DOHH2 (cell line): ENCODE measurements at regions not wholly inside any gene's neighbourhood (a gene's known extent, or its start where the extent isn't known, plus 50 kb on each side); places are given as distances from the start of the nearest gene placed in this dataset.

Experiments
- H3F3A ChIP-seq: fragments of 200-600 bp; sonication (generic), shearing (Covaris generic); 2 replicates; pipeline ENCODE4 v1.6.0; 2016; ENCODE audit warnings: antibody characterized with exemption, mild to moderate bottlenecking; ENCODE audit not compliant: control insufficient read depth, insufficient read depth
- H3K27ac ChIP-seq: fragments of 200-600 bp; sonication (generic); 2 replicates; pipeline ENCODE4 v1.5.1; 2014; ENCODE audit warnings: low read depth, mild to moderate bottlenecking, low read length, moderate library complexity
- H3K27me3 ChIP-seq: fragments of 200-600 bp; sonication (generic); 2 replicates; pipeline ENCODE4 v1.6.1; 2014; ENCODE audit warnings: mild to moderate bottlenecking, low read length, mixed read lengths; ENCODE audit not compliant: control insufficient read depth
- H3K36me3 ChIP-seq: fragments of 200-600 bp; sonication (generic); 2 replicates; pipeline ENCODE4 v1.6.1; 2014; ENCODE audit warnings: mild to moderate bottlenecking, low read length, moderate library complexity, mixed read lengths; ENCODE audit not compliant: control insufficient read depth
- H3K4me1 ChIP-seq: fragments of 200-600 bp; sonication (generic); 2 replicates; pipeline ENCODE4 v1.6.1; 2014; ENCODE audit warnings: mild to moderate bottlenecking, low read length, mixed read lengths; ENCODE audit not compliant: control insufficient read depth
- H3K4me2 ChIP-seq: fragments of 200-600 bp; sonication (generic); 2 replicates; pipeline ENCODE4 v1.6.0; 2014; ENCODE audit warnings: mild to moderate bottlenecking, low read length, moderate library complexity
- H3K4me3 ChIP-seq: fragments of 200-600 bp; sonication (generic); 2 replicates; pipeline ENCODE4 v1.5.1; 2014; ENCODE audit warnings: mild to moderate bottlenecking, low read length, mixed read lengths
- H3K79me2 ChIP-seq: fragments of 200-600 bp; sonication (generic); 2 replicates; pipeline ENCODE4 v1.6.1; 2014; ENCODE audit warnings: mild to moderate bottlenecking, low read length, mixed read lengths; ENCODE audit not compliant: control insufficient read depth
- H3K9me2 ChIP-seq: fragments of 200-600 bp; sonication (generic); replicated peaks from 2 replicates; pipeline ENCODE4 v1.6.1; 2014; ENCODE audit warnings: mild to moderate bottlenecking, low read length, mixed read lengths; ENCODE audit not compliant: control insufficient read depth
- H3K9me3 ChIP-seq: fragments of 200-600 bp; sonication (generic); 2 replicates; pipeline ENCODE4 v1.6.1; 2014; ENCODE audit warnings: antibody characterized with exemption, low read length, mixed read lengths; ENCODE audit not compliant: control insufficient read depth, insufficient read depth
- H4K20me1 ChIP-seq: fragments of 200-600 bp; sonication (generic); 2 replicates; pipeline ENCODE4 v1.6.0; 2014; ENCODE audit warnings: low read depth, mild to moderate bottlenecking, antibody characterized with exemption, low read length, moderate library complexity; ENCODE audit not compliant: control insufficient read depth, insufficient read depth
- CTCF ChIP-seq: fragments of 200-600 bp; sonication (generic); IDR thresholded peaks from one replicate; pipeline ENCODE4 v1.5.1; 2014; ENCODE audit warnings: antibody characterized with exemption, mild to moderate bottlenecking, low read depth, low read length; ENCODE audit not compliant: poor library complexity, severe bottlenecking
- EZH2phosphoT487 ChIP-seq: fragments of 200-600 bp; sonication (generic); IDR thresholded peaks from 2 replicates; pipeline ENCODE4 v1.6.1; 2017; ENCODE audit warnings: borderline replicate concordance, mild to moderate bottlenecking, antibody characterized with exemption, low read length, moderate library complexity, mixed read lengths

- no peaks in the 10 kb centered on the region for H3K9me3 ChIP-seq
- no peaks in the 10 kb centered on the region for H3K36me3 ChIP-seq
- H3K27me3 ChIP-seq = no peaks in the 10 kb centered on the region
- H3K4me2 ChIP-seq = no peak overlapping the region
- H3K4me1 ChIP-seq = no peaks in the 10 kb centered on the region
- no peaks in the 10 kb centered on the region for H3K79me2 ChIP-seq
- H3K4me3 ChIP-seq = no peak overlapping the region
- H3K9me2 ChIP-seq = no peaks in the 10 kb centered on the region
- no peaks in the 10 kb centered on the region for H4K20me1 ChIP-seq
- H3F3A ChIP-seq = no peaks in the 10 kb centered on the region
- no peak overlapping the region for H3K27ac ChIP-seq
- no peak for TF ChIP-seq CTCF
- no peak for TF ChIP-seq EZH2phosphoT487
These were observed 621.2 kb upstream of the FBXO33 start for GRCh38 chr14:40053416-40053815.

DNA sequence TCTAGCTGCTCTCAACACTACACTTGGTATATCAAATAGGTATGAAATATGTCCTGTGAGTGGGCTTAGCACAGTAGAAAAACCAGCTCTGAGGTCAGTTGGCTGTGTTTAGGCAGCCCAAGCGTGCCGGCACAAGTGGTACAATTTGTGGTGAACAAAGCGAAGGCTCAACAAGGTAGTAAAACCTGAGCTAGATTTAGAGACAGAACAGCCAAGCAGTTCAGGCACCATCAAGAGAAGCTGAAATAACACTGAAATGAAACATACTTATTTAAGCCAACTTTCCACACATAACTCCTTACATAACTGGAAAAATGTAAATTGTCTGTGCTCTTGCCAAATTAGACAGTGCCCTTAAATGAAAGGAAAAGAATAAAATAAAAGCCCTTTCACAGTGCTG, 596.8 kb upstream of the FBXO33 start:
- H3K79me2 ChIP-seq = no peaks in the 10 kb centered on the region
- H3K9me2 ChIP-seq = no peaks in the 10 kb centered on the region
- H3K9me3 ChIP-seq = no peaks in the 10 kb centered on the region
- H3K36me3 ChIP-seq = no peaks in the 10 kb centered on the region
- no peaks in the 10 kb centered on the region for H4K20me1 ChIP-seq
- TF ChIP-seq CTCF (no peak), EZH2phosphoT487 (no peak)
- H3K4me1 ChIP-seq = no peaks in the 10 kb centered on the region
- H3K4me2 ChIP-seq = no peak overlapping the region
- no peak overlapping the region for H3K27ac ChIP-seq
- H3F3A ChIP-seq = no peaks in the 10 kb centered on the region
- H3K4me3 ChIP-seq = no peak overlapping the region
- no peaks in the 10 kb centered on the region for H3K27me3 ChIP-seq

DNA sequence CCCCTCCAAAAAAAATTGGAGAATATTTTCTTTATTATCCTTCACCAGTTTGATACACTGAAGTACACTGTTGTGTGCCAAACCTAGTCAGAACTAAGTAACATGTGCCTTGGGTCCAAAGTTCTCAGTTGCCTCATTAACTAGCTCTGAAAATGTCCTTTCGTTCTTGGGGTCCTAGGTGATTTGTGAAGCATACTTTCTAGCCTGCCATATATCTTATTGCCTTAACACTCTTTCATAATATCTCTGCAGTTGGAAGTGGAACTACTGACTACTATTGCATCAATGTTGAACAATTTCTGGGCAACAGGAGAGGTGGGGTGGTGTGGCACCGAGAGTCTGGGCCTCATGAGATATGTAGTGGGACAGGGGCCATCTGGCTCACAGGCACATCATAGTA, 592.9 kb upstream of the FBXO33 start:
- Histone ChIP-seq H3K27me3 (no peaks in the 10 kb centered on the region), H3K9me3 (no peaks in the 10 kb centered on the region)

More for the DNA sequence above, 592.9 kb upstream of the FBXO33 start:
- H3K36me3 ChIP-seq = no peaks in the 10 kb centered on the region
- H4K20me1 ChIP-seq = no peaks in the 10 kb centered on the region
- no peak overlapping the region for H3K4me3 ChIP-seq
- H3K4me2 ChIP-seq = no peak overlapping the region
- no peaks in the 10 kb centered on the region for H3K4me1 ChIP-seq
- H3K9me2 ChIP-seq = no peaks in the 10 kb centered on the region
- no peaks in the 10 kb centered on the region for H3F3A ChIP-seq
- H3K79me2 ChIP-seq = no peaks in the 10 kb centered on the region
- no peak overlapping the region for H3K27ac ChIP-seq
- TF ChIP-seq EZH2phosphoT487 (no peak), CTCF (no peak)
